GM18498 (cell line): ENCODE measurements at regions not wholly inside any gene's neighbourhood (a gene's known extent, or its start where the extent isn't known, plus 50 kb on each side); places are given as distances from the start of the nearest gene placed in this dataset.
A peak's percentile ranks its signal among the peaks of the same experiment; 100 is the strongest.

ENCODE experiments used
- ATAC-seq: cut with Tn5 transposase; IDR thresholded peaks from one replicate; pipeline ENCODE4 v1.9.1; 2021; ENCODE audit warnings: mild to moderate bottlenecking, moderate library complexity; ENCODE audit not compliant: unreplicated experiment

GRCh38 chr3:23644099-23644498, 161.7 kb upstream of the UBE2E1 start:
- no peak for ATAC-seq

GRCh38 chr3:23644676-23645075, 161.1 kb upstream of the UBE2E1 start:
- no peak for ATAC-seq

DNA sequence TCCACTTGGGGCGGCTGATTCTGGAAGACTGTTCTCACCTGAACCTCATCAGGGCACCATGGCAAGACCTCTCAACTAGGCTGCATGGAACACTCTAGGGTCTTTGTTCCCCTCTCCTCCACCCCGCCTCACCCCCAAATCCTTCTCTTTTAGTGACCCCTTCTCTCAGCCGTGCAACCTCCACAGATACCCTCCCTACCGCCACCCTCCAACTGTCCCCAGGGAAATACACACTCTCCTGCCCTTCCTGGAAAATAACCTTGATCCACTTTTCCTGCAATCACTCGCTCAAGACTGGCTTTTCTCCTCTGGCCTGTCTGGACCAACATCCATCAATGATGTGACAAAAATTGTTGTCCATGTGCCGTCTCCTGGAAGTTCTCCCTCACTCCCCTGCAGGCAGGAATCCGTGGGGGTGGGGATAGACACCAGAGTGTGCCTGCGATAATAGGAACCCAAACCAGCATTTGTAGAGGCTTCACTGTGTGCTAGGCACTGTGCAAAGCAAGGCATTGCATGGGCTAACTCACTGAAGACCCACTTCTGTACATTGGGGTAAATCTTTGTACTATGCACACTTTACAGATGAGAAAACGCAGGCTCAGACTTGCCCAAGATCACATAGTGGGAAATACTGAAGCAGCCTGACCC, 160.1 kb upstream of the UBE2E1 start:
- no peak for ATAC-seq

DNA sequence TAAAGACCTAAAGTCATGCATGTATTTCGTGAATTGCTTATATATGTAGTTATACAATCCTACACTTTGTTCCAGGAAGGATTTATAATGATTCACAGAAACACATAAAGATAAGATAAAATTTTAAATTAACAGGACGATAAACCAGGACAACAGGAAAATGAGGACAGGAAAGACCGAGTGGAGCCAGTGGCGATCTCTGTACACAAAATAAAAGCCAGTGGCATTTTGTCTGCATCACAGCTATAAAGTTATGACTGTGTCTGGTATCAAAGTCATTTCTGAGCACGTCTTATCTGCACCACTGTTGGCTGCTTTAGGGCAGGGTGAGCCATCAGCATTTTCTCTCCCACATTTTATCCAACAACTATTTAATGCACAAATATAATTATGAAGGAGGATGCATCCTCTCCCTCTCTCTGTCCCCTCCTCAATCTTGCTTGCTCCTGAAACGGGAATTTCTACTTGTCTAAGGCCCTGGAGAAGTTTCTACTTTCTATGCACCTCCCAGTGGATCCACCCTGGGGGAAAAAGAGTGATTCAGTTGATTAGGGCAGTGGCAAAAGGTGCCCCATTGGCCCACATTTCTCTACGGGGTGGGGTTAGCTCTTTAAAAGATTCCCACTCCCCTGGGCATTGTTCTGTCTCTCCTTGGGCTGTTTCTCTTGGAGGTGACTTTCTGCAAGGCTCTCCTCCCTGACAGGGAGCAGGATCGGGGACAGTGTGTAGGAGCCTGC, 159.4 kb upstream of the UBE2E1 start:
- no peak for ATAC-seq

- ATAC-seq: no peak
Observed at GRCh38 chr3:23647706-23648258, 158.0 kb upstream of the UBE2E1 start.

GRCh38 chr3:23648326-23648995, 157.3 kb upstream of the UBE2E1 start:
- ATAC-seq: no peak

GRCh38 chr3:23648996-23649395, 156.8 kb upstream of the UBE2E1 start:
- no peak for ATAC-seq

DNA sequence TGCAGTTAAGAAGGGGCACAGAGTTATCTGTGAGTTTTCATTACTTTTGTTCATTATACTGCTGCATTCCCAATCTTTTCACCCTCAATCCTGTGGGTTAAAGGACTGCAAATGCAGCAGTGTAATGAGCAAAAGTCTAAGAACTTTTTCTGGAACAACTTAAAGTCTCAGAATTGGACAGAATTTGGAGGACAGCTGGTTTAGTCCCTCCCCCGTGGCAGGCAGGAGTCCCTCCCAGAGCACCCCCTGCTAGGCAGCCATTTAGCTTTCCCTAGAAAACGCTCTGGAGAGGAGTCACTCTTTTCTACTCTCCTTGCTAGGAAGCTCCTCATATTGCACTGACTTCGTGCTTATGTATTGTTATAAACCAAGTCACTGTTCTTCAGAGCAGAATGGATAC, 156.3 kb upstream of the UBE2E1 start:
- no peak for ATAC-seq

DNA sequence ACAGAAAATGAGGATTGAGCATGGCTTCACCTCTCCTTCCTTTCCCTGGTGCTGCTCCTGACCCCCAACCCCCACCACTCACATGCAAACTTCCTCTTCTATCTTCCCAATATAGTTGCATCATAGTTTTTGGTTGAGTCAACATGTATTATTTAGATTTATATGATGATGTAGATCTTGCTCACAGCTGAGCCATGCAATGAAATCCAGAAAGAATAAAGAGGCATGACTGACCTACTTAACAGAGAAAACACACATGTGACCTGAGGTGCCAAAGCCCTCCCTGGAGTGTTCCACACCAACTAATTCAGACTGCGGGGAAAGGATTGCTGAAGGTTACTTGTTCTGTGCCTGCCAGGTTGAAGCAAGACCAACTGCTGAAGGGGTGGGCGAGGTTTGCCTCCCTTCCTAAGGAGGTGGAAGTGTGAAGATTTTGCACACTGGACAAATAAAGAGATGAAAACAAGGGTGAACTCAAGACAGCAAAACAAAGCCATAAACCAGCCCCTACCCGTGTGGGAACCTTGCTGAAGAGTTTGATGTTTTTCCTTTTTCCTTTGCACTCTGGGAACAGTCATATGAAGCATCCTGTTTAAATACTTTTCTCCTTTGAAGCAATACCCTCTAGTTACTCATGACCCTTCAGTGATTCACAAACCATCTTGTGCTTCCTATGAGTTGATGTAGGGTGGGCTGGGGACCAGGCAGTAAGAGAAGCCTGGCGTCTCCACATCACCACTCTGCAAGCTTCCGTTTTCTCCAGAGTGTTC, 155.2 kb upstream of the UBE2E1 start:
- ATAC-seq: no peak

DNA sequence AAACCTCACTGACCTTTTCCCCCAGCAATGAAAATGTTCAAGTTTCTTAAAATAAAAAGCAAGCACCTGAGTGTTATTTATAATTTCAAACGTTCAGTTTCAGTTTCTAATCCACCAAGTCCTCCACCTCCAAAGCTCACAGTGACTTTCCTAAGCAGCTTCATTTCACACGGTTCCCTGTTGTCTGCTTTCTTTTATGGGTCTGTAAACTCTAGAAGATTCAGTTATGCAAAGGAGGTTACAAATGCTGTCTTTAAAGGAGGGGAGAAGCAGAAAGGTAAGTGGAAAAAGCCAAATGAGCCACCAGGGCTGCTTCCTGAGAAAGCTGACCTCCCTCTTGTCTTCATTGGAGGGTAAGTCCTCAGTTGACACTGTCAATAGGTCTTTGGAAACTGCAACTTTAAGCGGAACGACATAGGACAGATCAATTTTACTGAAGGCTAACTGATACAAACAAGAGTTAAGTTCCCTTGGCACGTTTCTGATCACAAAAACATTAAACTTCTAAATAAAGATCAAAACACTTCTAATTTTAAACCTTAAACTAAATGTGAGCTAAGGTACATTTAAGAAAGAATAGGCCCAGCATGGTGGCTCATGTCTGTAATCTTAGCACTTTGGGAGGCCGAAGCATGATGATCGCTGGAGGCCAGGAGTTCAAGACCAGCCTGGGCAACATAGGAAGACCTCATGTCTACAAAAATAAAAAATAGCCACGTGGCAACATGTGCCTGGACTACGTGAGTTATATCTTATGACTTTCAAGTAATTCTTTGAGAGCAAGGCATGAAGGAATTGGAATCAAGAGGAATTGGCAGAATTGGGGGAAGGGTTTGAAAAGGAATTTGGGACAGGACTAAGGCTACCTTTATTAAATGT, 151.9 kb upstream of the UBE2E1 start:
- ATAC-seq: peak; percentile 90

DNA sequence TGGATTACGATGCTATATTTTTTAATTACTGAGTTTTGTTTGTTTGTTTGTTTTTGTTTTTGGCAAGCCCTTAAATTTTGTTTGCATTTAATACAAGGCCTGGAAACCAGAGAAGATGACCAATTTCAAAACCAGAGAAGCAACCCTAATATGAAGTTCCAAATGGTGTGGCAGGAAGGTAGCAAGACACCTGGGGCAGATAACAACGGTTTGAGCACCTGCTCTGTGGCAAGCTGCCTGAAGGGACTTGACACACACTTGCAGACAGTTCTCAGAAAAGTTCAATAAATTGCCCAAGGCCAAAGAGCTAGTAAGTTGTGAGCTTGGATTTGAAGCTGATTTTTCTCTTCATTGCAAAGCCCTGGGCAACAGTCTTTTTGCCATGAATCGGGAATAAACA, 151.2 kb upstream of the UBE2E1 start:
- no peak for ATAC-seq

DNA sequence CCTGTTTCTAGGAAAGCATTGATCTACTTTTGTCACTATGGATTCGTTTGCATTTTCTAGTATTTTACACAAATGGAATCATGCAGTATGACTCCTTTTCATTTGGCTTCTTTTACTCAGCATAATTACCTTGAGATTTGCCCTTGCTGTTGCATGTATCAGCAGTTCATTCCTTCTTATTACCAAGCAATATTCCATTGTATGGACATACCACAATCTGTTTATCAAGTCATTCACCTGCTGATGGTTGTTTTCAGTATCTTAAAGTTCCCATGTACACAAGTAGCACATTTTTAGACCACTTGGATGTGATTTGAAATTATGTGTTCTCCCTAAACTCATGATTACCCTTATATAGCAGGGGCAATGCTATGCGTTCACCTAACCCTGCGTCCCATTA, 150.0 kb upstream of the UBE2E1 start:
- no peak for ATAC-seq

- ATAC-seq: no peak
Observed at GRCh38 chr3:23656199-23656598, 149.6 kb upstream of the UBE2E1 start.

DNA sequence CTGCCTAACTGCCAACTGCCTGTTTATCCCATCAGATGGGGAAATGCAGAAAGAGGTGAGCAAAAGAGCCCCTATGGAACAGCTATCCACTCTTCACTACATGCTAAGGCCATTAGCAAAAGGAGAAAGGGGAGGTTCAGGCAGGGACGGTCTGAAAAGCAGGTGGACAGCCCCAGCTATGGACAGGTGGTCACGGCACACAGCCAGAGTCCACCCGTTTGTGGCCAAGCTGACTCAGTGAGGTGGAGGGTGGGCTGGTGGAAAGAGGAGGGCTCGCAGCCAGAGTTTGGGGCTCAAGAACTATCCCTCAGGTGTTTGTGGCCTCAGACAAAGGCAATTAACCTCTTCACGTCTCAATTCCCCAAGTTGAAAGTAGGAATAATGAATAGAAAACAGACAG, 148.9 kb upstream of the UBE2E1 start:
- no peak for ATAC-seq

DNA sequence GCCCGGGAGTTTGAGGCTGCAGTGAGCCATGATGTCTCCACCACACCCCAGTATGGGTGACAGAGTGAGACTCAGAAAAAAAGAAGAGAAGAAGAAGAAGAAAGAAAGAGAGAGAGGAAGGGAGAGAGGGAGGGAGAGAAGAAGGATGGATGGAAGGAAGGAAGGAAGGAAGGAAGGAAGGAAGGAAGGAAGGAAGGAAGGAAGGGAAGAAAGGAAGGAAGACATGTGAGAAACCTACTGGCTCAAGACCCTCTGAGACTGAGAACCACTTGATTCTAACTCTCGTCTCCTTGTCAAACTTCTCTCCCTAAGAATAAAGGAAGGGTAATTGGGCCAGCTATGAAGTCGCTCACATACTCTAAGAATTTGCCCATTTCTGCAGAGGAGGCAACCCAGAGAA, 148.1 kb upstream of the UBE2E1 start:
- no peak for ATAC-seq

- ATAC-seq: peak; percentile 77
Observed at GRCh38 chr3:23659274-23659673, 146.5 kb upstream of the UBE2E1 start.

DNA sequence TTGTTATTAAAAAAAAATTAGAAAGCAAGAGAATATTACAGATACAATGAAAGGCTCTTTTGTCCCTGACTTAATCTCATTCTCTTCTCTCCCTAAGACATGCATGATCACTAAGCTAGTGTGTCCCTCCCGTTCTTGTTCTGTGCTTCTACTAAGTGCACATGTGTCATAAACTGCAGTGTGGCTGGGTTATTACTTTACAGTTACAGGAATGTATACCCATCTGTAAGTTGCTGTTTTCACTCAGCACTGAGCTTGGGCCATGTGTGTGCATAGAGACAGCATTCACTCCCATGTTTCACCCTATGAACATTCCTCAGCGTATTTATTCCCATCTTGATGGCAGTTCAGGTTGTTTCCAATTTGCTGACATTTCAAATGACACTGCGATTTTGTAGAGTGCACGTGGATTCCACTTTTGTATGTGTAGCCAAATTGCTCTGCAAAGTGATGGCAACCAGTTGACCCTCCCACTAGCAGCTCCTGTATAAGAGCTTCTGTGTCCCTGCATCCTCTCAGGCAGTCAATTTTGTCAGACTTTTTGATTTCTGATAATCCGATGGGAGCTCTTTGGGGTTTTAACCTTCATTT, 145.8 kb upstream of the UBE2E1 start:
- ATAC-seq: no peak

DNA sequence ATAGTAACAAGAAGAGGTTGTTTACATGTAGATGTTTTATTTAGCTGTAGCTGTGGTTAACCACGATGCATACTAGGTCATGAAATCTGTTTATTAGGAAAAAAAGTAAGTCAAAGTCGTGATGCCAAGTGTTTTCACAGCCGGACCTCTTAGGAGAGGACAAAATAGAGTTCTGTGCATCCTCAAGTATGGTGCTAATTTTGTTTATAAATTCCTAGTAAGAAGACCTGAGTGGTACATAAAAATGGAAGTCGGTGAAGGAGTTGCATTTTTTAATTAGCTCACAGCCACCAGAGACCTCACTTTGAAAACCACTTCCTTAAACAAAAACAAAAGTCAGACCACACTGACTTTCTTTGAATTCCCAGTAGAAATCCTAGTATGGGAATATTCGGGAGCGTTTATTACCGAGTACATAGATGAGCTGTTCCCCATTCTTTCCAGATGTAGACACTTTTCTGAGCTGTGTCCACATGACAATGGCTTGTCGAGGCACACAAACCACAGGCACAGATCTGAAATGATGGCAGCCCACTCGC, 143.6 kb upstream of the UBE2E1 start:
- ATAC-seq: no peak

DNA sequence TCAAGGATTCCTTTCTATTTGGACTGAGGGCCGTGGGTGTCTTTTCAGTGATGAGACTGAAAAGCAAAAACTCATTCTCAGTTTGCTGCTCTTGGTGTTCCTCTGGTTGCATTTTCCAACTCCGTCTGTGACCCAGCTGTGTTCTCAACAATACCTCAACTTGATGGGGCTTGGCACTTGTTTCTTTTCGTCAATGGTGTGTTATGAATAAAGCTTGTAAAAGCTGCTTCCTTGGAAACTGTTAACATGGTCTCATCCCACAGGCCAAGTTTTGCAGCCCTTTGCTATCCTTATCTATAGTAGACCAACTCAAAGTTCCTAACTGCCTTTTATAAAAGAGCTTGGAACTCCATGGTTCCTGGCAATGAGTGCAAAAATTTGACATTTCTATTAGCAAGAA, 142.5 kb upstream of the UBE2E1 start:
- no peak for ATAC-seq
